DMS79 (cell line): ENCODE measurements at regions not wholly inside any gene's neighbourhood (a gene's known extent, or its start where the extent isn't known, plus 50 kb on each side); places are given as distances from the start of the nearest gene placed in this dataset.

Experiments used
- DNase-seq: peaks from one replicate; lab custom pipeline; 2025; lab: John Stamatoyannopoulos, UW

DNA sequence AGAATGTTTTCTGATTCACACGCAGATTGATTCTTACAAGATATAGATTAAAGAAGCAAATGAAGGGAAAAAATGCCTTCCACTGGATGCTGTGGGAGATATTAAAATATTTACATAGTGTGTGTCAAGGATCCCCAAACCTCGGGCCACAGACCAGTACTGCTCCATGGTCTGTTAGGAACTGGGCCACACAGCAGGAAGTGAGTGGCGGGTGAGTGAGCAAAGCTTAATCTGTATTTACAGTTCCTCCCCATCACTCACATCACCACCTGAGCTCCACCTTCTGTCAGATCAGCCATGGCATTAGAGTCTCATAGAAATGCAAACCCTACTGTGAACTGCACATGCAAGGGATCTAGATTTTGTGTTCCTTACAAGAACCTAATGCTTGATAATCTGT, 552.6 kb upstream of the GOLIM4 start:
- no peak for DNase-seq

DNA sequence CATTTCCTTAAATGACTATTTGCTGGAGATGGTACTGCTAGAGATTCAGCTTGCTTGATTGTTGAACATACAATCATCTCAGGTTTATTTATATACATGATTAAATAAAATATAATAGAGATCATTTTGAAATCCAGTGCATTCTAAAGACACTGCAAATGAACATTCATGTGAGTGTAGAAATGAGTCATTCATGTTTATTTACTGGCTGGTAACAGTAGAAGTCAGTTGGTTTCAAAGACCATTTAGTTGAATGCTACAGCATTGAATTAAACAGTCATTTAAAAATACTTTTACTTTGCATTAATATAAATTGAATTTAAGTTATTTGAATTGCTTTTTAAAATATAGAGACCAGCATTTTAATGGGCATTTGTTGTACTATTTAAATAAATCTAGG, 551.9 kb upstream of the GOLIM4 start:
- no peak for DNase-seq

DNA sequence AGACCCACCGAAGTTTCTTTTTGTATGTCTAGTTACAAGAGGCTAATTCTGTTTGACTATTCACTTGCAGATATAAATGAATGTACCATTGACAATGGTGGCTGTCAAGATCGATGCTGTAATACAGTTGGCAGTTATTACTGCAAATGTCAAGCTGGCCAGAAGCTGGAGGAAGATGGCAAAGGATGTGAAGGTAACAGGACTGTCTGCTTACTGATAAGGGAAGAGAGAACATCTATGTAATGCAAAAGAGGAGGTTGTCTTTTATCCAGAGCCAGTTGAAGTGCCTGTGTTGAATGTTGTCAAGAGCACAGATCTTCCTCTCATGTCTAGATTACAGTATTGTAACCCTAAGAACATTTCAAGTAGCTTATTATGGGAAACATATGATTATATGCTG, 549.5 kb upstream of the GOLIM4 start:
- DNase-seq, result no peak

DNA sequence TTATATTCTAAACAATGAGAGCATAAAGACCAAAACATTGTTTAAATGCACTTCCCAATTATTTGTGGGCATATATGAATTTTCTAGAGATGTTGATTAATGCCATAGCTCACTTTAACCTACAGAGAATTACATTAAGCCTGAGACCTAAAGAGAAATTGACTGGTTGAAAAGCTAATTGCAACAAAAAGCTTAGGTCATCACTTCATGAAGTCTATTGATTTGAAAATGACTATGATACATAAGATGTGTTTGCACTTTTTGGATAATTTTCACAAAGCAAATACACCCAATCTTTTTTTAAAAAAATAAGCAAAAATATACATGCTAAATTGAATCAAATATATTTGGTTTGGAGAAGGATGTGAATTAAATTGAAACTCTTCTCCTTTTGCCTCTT, 532.8 kb upstream of the GOLIM4 start:
- DNase-seq, result no peak

DNA sequence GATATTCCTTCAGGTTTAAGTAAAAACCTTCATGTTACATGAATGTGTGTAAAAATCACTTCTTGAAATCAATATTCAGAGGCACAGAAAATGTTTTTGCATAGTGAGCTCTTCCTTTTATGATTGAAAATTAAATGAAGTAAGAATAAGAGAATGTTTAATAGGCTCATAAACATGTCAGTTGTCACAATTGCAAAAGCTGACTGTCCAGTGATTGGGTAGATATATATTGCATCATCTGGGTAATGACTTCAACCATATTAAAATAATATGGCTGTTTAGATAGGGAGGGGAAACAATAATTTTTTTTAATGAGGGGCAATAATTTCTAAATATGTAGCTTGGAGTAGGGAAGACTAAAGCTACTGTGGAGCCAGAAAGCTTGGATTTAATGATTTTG, 529.8 kb upstream of the GOLIM4 start:
- DNase-seq, result no peak

DNA sequence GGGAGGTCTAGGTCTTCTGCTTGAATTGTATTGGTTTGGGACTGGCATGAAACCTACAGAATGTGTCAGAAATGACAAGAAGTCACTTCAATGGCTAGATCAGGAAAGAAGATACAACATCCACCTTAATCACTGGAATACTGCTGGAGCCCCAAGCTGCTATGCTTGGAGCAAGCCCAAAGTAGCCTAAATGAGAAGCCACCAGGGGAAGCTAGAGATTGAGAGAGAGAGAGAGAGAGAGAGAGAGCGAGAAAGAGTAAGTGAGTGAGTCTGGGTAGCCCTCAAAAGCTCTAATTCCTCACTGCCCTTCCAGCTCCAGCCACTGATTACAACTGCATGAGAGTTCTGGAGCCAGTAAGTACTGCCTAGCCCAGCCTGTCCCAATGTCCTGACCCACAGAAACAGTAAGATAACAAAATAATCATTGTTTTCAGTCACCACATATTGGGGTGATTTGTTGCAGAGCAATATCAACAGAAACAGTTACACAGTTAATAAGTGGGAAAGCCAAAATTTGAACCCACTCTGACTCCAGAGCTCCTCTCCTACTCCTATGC, 529.2 kb upstream of the GOLIM4 start:
- DNase-seq, result no peak

DNA sequence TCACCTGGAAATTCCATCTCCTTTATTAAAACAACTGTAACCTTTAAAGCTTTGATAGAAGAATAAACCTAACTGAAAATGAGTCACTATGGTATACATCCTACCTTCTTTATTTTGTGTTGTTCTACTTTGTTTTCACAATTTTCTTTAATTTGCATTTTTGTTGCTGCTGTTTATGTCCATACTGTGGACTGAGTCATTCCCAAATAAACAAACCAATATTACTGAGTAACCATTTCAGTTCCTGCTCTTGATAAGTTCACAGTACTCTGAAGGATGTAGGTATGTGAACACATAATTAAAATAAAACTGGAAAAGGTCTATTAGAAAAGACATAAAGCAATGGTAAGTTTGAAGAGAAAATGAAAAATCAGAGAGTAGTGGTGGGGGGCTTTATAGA, 528.5 kb upstream of the GOLIM4 start:
- DNase-seq, result no peak

DNA sequence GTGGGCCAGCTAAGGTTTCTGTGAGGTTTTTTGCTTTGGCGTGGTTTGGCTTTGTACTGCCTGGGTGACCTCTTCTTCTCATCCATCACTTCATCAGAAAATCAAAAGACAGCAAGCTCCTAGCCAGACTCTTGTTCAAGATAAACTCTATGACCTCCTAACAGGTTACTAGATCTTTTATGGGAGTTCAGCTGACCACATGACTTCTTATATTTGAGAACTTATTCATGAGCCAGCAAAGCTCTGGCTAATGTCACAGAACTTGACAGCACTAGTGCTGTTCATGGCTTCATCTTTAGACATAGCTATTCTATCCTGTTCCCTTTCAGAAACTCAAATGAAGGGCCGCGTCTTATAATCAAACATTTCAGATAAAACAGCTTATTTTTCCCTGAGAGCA, 527.1 kb upstream of the GOLIM4 start:
- DNase-seq, result no peak

DNA sequence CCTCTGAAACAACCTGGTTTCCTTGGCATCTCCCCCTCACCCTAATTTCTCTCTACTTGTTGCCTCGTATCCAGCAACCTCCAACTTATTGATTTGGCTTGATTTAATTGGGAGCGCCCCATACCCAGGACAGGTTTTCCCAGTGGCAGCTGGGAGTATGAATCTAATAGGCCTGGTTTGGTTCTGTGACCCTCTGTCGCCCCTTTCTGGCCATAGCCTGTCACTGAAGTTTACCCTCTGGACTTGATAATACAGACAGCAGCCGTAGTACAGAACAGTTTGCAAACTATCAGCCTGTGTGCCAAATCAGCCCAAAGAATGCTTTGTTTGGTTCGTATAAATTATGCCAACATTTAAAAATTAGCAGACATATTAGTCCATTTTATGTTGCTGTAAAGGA, 525.1 kb upstream of the GOLIM4 start:
- no peak for DNase-seq

DNA sequence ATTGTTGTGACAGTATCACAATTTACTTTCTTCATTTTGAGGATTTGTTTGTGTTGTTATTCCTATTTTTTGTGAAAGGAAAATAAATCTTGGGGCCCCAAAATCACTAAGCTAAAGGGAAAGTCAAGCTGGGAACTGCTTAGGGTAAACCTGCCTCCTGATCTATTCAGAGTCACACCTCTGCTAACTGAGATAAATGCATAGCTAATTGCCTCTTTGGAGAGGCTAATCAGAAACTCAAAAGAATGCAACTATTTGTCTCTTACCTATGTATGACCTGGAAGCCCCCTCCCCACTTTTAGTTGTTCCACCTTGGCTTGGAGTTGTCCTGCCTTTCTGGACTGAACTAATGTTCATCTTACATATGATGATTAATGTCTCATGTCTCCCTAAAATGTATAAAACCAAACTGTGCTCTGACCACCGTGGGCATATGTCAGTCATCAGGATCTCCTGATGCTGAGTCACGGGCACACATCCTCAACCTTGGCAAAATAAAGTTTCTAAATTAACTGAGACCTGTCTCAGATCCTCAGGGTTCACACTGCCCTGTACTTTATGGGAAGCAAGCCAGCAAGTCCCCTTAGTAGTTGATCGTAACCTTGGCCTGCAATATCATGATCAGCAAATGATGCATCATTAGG, 523.2 kb upstream of the GOLIM4 start:
- no peak for DNase-seq

DNA sequence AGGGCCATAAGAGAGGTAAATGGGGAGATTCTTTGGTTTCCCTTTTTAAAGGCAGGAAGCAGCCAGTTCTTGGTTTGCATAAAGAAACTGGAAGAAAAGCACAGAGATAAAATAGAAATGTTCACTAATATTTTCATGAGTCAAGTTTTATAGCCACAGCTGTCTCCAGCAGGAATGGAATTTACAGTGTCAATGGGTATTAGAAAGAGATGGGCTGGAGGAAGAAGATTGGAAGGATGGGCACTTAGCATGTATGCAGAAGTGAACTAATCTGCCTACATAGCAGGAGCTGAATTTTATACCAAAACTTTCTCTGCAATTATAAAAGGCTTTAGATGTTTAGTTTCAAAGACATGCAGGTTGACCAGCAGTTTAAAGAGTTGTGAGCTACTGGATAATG, 521.9 kb upstream of the GOLIM4 start:
- DNase-seq, result no peak

DNA sequence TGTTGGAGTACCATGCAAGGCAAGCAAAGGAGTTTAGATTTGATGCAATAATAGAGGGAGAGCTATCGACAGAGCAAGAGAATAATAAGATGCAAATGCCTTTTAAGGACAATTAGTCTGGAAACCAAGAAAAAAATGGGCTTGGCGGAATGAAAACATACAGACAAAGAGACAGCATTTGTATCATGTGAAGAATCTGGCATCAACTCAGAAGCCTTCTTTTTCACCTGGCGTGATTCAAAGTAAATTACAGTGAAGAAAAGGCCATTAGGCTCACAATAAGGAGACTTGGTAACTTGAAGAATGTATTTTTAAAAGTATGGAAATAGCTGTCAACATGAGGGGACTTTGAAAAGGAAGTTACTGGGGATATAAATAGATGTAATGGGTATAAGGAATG, 521.2 kb upstream of the GOLIM4 start:
- no peak for DNase-seq

DNA sequence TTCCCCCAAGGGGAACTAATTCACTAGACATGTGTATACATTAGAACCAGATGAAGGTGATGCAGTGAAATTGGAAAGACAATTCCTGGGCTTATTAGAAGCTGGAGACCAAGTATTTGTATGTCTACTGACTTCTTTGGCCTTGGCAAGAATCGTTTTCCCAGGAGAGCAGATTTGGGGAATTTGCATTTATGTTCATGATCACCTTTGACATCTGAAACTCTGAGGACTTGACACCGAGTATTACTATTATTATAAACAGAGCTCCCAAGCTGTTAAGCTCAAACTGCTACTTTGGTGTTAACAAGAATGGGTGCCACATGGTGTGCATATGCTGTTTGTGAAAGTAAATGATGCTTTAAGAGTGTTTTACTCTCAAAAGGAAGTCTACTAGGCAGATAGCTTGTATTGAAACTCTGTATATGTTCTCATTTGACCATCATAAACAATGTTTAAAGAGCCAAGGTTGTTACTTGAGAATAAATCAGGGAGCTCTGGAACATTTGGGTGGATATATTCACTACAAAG, 519.8 kb upstream of the GOLIM4 start:
- DNase-seq, result no peak

DNA sequence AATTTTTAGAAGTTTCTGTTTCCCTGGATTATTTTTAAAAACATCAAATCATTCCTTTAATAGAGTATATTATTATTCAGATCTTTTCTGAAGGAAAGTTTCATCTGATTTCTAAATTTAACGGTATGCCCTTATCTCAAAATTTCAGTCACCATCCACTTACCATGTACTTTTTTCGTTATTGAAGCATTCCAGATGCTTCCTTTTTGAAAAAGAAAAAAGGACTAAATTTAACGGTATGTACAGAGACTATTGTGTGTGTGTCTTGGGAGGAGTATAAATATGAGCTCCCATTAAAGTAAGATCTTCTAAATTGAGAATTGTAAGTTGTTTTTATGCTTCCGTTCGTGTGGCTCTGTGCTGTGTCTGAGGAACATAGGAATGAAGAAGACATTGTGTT, 517.4 kb upstream of the GOLIM4 start:
- no peak for DNase-seq

DNA sequence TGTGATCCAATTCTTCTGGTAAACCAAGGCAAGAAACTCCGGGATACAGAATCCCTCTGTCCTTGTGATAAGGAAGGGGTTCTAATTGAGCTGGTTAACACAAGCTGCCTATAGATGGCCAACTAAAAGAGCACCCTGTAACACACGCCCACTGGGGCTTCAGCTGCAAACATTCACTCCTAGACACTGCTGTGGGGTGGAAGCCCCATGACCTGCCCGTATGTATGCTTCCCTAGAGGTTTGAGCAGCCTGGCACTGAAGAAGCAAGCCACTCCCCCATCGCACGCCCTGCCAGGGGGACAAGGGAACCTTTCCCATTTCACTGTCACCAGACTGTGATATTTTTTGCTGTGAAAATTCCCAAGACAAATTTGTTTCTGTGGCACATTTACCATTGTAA, 516.9 kb upstream of the GOLIM4 start:
- DNase-seq, result no peak

DNA sequence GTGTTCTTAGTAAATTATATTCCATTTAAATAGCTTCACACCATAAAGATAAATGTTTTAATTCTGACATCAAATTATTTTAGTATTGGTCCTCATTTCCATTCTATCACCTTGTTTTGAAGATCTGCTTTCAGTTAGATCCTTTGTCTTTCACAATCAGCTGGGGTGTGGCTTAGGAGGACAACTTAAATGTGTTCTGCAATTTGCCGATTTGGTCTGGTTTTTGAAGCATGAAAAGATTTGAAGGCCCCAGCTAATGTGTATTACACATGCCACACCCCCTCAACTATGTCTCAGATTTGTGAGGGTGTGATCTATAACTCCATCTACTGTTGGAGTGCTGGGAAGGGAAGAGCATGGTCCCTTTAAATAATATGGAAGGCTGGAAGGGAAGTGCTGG, 516.1 kb upstream of the GOLIM4 start:
- DNase-seq, result no peak

DNA sequence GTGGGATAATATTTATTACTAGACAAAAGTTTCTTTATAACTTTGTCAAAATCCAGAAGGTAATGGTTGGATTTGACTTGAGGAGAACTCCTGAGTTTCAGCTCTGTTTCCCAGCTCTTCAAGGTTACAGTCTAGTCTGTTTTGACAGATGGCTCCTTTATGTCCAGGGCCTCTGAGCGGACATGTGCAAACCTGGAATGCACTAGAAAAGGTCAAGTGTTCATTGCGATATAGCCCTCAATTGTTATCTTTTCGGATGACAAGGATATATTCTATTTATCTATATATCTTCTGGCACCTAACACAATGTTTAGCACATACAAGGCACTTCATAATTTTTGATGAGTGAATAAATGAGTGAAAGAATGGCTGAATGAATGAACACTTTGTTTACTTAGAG, 513.2 kb upstream of the GOLIM4 start:
- DNase-seq, result no peak

DNA sequence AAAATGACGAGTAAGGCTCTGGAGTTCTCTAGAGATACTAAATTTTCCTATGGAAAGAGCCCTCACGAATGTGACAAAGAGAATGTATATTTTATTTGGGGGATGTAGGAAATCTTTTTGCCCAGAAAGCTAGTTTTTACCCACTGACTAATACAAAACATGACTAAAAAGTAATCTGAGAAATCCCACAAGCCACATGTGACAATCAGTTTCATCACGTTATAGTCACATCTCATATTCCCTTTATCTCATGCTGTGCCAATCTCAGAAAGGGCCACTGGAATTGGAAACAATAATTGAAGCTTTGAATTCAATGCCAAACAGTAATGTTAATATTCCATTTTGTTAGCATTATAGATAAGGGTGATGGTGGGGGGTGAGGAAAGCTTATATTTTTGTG, 509.0 kb upstream of the GOLIM4 start:
- no peak for DNase-seq

DNA sequence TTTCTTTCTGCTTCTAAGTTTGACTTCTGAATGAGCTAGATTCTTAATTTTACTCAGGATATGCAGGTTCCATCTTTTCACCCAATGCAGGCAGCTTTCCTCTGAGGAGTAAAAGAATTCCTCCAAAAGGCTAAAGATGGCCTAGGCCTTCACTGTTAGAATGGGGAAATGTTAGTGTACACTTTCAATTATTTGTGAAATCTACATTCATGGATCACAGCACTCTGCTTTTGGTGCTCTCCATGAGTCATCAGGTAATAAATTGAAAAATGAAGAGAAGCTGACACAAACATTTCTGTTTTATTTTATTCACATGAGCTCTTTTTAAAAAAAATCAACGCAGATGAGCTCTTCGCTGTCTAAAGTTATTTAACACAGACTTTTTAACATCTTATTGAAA, 502.5 kb upstream of the GOLIM4 start:
- no peak for DNase-seq

DNA sequence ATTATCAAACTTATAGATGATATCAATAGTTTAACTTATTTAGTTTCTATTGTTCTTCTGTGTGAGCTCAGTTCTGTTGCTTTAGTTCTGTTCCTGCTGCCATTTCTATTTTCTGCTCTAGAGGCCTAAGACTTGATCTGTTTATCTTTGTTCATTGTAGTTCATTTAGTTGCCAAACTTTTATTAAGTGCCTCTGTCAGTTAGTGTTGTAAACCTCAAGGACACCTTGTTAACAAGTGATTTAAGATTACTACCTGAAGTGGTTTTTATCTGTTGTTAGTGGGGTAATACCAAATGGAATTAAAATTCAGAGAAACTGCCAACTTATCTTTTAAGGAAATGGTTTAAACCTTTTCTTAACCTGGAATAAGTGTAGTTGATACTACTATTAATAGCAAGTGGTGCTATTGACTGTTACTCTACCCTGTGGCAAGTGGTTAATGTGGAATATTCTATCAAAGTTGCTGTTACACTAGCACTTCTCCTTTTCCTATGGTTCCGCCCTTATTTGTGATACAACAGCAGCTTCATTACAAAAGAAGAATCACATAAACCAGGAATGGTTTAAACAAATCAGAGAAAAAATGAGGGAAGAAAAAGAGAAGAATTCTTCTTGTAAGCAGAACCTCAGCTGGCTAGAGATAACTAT, 500.6 kb upstream of the GOLIM4 start:
- no peak for DNase-seq

DNA sequence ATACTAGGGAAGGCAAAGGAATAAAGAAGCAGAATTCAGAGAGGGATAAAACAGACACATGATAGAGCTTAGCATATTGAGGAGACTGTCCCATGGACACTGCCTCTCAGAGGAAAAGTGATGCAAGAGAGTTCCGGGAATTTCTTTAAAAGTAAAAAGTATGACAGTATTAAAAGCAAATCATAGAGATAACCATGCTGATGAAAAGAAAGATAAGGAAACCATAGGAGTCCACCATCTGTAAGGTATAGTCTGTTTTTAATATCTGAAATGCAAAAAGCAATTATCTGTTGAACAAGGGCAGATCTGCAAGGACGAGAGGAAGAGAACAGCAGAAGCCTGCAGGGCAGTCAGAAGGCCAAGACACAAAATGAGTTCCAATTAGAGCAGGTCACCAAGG, 495.9 kb upstream of the GOLIM4 start:
- DNase-seq, result no peak

DNA sequence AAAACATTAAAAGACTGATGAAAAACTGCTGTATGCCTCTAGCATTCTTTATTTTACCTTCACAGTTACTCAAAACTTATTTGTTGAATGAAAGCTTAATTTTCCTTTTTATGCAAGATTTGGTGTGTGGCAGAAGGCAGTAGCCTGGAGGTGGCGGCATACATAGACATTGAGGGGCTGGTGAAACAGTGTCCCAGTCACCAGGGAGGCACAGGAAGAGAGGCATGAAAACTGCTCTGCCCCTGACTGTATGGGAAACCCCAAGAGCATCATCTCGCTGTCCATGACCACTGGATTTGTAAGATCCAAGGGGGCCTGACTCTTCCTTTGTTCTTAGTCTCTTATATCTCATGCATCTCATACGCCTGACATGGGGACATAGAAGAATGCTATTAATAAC, 493.7 kb upstream of the GOLIM4 start:
- DNase-seq, result no peak

DNA sequence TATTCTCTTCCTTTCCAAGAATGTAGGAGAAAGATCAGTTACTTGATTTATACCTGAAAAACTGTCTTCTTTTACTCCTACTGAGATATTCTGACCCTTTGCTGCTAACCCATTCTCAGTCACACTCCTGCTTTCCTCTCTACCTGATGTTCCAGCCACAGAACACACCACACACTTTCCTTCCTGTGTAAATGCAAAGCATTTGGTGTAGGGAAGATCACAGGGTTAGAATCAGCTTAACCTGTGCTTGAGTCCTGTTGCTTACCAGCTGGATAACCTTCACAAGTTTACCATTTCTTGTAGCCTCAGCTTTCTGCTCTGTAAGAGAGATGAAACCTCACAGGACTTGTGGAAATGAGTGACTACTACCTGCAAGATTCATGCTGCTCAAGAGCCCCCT, 489.8 kb upstream of the GOLIM4 start:
- no peak for DNase-seq

DNA sequence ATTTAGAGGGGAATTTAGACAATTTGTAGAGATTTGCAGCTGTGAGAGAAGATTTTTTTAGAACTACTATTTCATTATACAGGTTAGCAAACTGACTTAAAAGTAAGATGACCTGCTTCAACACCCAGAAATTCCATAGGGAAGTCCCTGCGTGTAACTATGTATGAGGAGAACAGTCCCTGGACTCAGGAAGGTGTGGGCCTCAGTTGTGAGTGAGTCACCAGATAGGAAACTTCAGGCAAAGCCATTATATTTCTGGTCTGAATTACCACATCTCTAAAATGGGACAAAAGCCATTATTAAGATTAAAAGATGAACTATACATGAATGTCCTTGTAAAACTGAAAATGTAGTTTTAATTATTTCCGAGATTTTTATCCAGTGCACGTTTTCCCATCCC, 488.3 kb upstream of the GOLIM4 start:
- DNase-seq, result no peak
